K562 (cell line): ENCODE measurements at regions not wholly inside any gene's neighbourhood (a gene's known extent, or its start where the extent isn't known, plus 50 kb on each side); places are given as distances from the start of the nearest gene placed in this dataset.

Experiments
- BACH1 ChIP-seq: fragments of 200-800 bp; sonication (Bioruptor generic); IDR thresholded peaks from 2 replicates; pipeline ENCODE4 v1.6.1; 2016; ENCODE audit warnings: missing genetic modification characterization, missing compliant biosample characterization
- CBX8 ChIP-seq: fragments of 200-600 bp; sonication (generic); IDR thresholded peaks from 2 replicates; pipeline ENCODE4 v1.6.1; 2012; ENCODE audit warnings: borderline replicate concordance, mixed run types, low read depth, mild to moderate bottlenecking, moderate library complexity, mixed read lengths, low read length, control low read depth, inconsistent platforms; ENCODE audit not compliant: poor library complexity, severe bottlenecking; ENCODE audit errors: extremely low read depth
- PKNOX1 ChIP-seq: fragments of 450-650 bp; IDR thresholded peaks from 2 replicates; pipeline ENCODE4 v1.6.1; 2016
- POLR2G ChIP-seq: fragments of 200-400 bp; formaldehyde crosslinking; IDR thresholded peaks from 2 replicates; pipeline ENCODE4 v1.6.1; 2017; ENCODE audit warnings: low read depth, mild to moderate bottlenecking, antibody characterized with exemption, low read length, moderate library complexity
- RBM14 ChIP-seq: fragments of 200-400 bp; formaldehyde crosslinking; IDR thresholded peaks from 2 replicates; pipeline ENCODE4 v1.6.1; 2018; ENCODE audit warnings: low read depth, mild to moderate bottlenecking, low read length, moderate library complexity, borderline replicate concordance; ENCODE audit not compliant: insufficient read depth
- SRF ChIP-seq, 2 experiments: fragments of 250-450, 450-650 bp in 1 of 2; sonication (Bioruptor Pico) in 1 of 2; sonication (generic) in 1 of 2; formaldehyde crosslinking; IDR thresholded peaks; 2 replicates each; pipeline versions ENCODE4 v1.5.0 to v1.5.1; 2020 to 2022; ENCODE audit warnings: mild to moderate bottlenecking in 1 of 2, missing genetic modification reagents in 1 of 2
- TF ChIP-seq, protein P1 (sequence below): sonication (generic); formaldehyde crosslinking; IDR thresholded peaks from 2 replicates; pipeline ENCODE4 v1.8.0; 2023; ENCODE audit warnings: mild to moderate bottlenecking, missing genetic modification reagents
- TF ChIP-seq, protein P2 (sequence below): sonication (generic); IDR thresholded peaks from 2 replicates; pipeline ENCODE4 v1.6.1; 2016

- TF ChIP-seq, protein P1, sequence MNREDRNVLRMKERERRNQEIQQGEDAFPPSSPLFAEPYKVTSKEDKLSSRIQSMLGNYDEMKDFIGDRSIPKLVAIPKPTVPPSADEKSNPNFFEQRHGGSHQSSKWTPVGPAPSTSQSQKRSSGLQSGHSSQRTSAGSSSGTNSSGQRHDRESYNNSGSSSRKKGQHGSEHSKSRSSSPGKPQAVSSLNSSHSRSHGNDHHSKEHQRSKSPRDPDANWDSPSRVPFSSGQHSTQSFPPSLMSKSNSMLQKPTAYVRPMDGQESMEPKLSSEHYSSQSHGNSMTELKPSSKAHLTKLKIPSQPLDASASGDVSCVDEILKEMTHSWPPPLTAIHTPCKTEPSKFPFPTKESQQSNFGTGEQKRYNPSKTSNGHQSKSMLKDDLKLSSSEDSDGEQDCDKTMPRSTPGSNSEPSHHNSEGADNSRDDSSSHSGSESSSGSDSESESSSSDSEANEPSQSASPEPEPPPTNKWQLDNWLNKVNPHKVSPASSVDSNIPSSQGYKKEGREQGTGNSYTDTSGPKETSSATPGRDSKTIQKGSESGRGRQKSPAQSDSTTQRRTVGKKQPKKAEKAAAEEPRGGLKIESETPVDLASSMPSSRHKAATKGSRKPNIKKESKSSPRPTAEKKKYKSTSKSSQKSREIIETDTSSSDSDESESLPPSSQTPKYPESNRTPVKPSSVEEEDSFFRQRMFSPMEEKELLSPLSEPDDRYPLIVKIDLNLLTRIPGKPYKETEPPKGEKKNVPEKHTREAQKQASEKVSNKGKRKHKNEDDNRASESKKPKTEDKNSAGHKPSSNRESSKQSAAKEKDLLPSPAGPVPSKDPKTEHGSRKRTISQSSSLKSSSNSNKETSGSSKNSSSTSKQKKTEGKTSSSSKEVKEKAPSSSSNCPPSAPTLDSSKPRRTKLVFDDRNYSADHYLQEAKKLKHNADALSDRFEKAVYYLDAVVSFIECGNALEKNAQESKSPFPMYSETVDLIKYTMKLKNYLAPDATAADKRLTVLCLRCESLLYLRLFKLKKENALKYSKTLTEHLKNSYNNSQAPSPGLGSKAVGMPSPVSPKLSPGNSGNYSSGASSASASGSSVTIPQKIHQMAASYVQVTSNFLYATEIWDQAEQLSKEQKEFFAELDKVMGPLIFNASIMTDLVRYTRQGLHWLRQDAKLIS (CRISPR knock-in tag), result no peak
- no peak for TF ChIP-seq POLR2G
- no peak for TF ChIP-seq CBX8
- no peak for TF ChIP-seq BACH1 (tag)
- TF ChIP-seq, protein P2, sequence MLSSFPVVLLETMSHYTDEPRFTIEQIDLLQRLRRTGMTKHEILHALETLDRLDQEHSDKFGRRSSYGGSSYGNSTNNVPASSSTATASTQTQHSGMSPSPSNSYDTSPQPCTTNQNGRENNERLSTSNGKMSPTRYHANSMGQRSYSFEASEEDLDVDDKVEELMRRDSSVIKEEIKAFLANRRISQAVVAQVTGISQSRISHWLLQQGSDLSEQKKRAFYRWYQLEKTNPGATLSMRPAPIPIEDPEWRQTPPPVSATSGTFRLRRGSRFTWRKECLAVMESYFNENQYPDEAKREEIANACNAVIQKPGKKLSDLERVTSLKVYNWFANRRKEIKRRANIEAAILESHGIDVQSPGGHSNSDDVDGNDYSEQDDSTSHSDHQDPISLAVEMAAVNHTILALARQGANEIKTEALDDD, result no peak
- TF ChIP-seq RBM14, result no peak
- TF ChIP-seq SRF (CRISPR knock-in tag; IDR thresholded peaks at IDR 0.05), result no peak
- TF ChIP-seq PKNOX1, result no peak
Observed at GRCh38 chr5:171523781-171524180, 104.3 kb downstream of the FGF18 start (continued).
